GM21423 (cell line): ENCODE measurements at regions not wholly inside any gene's neighbourhood (a gene's known extent, or its start where the extent isn't known, plus 50 kb on each side); places are given as distances from the start of the nearest gene placed in this dataset.

Source experiments
- ATAC-seq: cut with Tn5 transposase; IDR thresholded peaks from one replicate; pipeline ENCODE4 v1.9.1; 2021; ENCODE audit warnings: mild to moderate bottlenecking, moderate library complexity; ENCODE audit not compliant: unreplicated experiment

DNA sequence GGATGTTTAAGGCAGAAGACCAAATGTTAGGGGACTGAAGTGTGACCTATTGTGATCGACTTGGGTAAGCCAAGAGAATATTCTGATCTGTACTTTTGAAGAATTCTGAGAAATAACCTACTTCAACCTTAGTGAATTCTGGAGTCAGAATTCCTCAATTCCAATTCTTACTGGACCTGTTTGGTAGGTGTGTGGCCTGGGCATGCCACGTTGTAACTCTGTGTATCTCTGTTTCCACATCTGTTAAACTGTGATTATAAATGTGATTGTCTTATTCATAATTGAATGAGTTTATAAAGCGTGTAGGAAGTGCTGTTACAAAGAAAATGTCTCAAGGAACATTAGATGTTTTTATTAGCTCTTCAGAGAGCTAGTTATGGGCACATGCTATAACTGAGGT lies 64.5 kb downstream of the TUSC1 start:
- ATAC-seq, result no peak

DNA sequence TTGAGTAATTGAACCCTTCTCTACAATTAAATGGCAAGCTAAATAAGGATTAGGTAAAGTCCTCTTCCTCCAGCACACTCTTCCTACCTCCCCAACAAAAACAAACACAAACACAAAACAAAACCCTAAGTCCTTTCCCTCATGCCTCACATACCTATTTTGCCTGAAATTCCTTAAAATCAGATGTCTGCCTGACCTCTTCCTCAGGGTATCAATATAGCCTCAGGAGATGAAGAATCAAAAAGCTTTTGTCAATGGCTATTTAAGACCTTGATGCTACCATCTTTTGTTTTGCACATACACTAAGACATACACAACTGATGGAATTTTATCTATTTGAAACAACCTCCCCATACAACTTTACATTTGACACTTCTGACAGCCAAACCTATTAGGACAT lies 75.1 kb downstream of the TUSC1 start:
- no peak for ATAC-seq

DNA sequence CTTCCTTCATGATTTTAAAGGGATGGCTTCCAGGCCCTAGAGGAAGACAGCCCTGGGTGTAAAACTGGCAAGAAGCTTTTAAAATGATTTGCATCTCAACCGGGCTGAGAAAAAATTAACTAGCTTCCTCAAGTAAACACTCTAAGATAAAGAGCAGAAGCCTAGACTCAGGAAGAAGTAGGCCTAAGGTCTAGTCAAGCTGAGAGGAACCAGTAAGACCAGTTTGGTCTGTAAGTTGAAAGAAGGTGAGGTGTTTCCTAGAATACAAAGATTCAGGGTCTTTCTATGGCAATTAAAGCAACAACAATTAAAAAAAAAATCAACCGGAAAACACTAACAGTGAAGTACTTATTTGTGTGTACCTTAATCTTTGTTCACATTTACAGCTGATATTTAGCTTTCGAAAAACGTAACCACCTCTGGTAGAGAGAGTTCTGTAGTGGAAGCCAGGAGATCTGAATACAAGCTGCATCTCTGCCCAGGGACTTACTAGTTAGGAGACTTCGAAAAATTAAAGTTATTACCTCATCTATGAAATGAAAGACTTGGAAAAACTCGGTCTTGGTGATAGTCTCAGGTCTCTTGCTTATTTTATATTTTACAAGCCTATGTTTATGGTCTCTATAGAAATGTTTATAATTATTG lies 75.7 kb downstream of the TUSC1 start:
- no peak for ATAC-seq

DNA sequence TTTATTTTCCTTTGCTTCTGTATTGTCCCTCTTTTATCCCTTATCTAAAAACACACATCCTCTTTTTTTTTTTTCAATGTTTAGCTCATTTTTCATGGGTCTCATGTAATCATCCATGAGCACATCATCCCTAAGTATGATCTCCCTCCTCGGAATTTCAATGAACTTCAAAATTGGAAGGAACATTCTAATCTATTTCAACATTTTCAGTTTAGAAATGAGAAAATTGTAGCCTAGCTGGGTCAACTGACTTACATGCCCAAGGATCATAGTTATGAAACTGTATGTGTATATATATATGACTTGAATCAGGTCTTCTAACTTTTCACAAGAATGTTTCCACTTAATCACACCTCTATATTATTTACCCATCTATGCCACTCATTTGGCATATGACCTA lies 77.7 kb downstream of the TUSC1 start:
- ATAC-seq, result no peak

DNA sequence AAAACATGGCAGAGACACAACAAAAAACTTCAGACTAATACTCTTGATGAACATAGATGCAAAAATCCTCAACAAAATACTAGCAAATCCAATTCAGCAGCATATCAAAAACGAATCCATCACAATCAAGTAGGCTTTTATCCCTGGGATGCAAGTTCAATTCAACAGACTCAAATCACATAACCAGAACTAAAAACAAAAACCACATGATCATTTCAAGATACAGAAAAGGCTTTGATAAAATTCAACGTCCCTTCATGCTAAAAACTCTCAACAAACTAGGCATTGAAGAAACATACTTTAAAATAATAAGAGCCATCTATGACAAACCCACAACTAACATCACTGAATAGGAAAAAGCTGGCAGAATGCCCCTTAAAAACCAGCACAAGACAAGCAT lies 93.6 kb downstream of the TUSC1 start:
- no peak for ATAC-seq

DNA sequence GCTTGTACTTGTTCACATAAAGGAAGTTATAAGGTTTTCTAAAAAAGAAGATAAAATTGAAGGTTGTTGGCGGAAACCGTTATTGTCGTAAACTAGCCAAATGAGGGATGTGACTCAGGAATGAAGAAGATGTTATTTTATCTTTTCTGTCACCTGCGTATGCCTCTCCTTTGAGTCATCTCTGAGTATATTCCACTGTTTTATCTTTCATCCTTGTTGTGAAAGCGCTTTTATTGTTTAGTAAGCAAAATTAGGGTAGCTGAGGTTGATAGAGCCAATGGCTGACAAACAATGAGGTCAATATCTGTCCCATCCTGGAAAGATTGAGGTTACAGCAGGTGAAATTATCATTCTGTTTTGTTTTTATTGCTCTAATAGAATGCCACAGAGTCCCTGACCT lies 105.0 kb downstream of the TUSC1 start:
- ATAC-seq, result no peak

DNA sequence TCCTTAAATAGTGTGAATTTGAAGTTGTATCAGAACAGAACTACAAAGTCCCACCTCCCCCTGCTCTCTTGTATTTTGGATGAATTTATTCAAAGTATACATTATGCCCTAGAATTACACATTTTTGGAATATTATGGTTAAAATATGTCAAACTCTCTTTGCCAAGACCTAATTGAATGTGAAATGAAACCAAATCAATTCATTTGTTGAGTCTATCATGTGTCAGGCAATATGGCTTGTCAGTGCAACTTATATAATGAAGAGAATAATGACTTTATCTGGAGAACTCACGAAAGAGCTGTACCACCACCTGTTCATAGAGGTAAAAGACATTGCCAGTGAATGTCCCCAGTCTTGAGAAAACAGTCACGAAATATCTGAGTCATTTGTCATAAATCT lies 106.8 kb downstream of the TUSC1 start:
- no peak for ATAC-seq

DNA sequence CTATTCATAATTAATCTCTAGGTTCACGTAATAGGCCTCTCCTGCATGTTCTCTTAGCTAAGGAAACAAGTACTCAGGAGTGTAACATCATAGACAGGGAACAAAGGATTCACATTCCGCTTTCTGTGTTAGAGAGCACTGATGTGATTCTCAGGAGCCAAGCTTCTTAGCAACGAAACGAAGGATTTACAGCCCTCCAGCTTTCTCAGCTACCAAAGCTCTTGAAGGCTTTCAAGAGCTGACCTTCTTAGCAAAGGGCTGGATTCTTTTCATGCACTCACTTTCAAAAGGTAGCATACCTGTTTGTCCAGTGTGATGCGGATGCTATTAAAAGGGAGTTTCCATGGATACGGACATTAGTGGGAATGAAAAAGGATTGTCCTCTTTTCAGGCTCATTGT lies 107.4 kb downstream of the TUSC1 start:
- no peak for ATAC-seq

DNA sequence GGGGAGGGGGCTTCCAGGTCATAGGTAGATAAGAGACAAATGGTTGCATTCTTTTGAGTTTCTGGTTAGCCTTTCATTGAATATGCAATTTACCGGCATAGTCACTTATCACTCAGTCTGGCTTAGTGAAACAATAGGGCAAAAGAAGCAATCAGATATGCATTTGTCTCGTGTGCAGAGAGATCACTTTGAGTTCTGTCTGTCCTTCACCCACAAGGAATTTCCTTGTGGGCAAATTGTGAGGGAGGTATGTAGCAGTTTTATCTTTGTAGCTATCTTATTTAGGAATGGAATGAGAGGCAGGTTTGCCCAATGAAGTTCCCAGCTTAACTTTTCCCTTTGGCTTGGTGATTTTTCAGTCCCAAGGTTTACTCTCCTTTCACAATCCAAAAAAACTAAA lies 116.1 kb downstream of the TUSC1 start:
- ATAC-seq, result no peak

DNA sequence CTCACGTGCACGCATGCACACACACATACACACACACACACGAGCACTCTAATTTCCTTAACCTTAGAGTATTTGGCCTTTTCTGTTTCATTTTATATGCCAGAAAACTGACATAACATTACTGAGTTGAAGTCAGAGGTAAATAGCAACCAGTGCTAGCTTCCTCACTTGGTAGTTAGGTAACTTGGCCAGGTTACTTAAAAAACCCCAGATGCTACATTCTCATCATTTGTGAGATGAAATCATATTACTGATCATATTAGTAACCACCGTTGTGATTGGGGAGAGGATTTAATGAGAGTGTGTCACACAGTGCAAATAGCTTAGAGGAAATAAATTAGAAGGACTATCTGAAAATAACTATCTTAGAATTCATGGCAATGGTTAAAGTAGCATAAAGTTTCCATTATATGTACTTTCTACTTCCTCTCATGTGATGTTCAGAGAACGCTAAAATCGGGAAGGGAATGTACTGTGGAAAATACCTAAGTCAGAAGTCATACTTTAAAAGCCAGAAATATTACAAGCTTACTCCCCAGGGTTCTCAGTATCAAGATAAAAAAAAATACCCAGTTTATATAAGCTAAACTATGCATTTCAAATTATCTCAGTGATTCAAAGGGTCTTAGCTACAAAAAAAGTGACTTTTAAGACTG lies 120.5 kb downstream of the TUSC1 start:
- ATAC-seq, result no peak

DNA sequence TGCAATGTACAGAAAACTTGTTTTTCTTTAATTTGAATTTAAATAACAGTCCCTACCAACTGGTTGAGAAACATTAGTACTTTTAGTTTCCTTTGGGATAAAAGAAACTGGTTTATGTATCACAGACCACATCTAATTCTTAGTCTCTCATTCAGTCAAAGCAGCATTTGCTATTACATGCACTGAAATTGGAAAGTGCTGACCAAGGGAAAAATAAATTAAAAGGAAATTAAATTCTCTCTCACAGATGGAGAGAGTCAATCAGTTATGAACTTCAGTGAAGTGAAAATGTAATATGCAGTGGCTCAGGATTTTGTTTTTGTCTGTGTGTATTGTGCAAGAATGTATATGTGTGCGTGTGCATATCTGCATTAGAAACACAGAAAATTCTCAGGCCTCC lies 121.7 kb downstream of the TUSC1 start:
- ATAC-seq, result no peak

DNA sequence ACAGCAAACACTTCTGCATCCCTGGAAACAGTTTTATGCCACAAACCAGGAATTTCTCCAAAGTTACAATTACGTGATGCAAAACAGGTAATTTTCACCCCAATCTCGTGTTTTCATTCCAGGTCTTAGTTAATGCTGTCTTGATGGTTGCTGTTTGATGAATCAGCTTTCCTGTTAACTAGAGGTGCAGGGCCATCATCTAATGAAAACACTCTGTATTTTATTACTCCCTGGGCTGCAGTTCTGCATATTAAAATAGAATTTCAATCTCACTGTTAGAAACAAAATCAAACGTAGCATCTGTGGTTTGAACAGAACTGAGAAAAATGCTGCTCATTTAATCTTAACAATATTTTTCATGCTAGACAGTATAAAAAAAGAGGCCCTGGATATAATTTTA lies 129.4 kb downstream of the TUSC1 start:
- no peak for ATAC-seq

DNA sequence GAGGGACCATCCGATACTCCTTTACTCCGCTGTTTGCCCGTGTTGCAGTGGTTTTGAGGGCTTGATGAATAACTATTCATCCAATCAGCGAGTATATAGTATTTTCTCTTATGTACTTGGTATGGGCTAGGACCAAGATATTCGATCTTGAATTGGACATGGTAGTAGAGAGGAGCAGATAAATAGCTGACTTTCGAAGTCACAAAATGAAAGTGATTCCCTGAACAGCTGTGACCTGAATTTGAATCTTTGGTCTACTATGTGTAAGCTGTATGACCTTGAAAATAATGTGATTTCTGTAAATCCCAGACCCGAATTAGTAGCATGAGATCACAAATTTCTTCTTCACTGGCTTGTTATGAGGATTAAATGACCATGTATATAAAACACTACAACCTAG lies 134.4 kb downstream of the TUSC1 start:
- ATAC-seq, result no peak

DNA sequence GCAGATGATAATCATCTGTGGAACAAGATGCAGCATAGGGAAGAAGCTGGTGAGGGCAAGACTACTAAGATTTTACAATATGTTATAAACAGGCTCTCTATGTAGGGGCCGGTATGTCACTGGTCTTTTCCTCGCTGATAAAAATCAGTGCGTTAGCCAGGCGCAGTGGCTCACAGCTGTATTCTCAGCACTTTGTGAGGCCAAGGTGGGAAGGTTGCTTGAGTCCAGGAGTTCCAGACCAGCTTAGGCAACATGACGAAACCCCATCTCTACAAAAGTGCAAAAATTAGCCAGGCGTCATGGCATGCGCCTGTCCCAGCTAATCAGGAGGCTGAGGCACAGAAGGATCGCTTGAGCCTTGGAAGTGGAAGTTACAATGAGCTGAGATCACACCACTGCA lies 135.9 kb downstream of the TUSC1 start:
- ATAC-seq, result no peak

DNA sequence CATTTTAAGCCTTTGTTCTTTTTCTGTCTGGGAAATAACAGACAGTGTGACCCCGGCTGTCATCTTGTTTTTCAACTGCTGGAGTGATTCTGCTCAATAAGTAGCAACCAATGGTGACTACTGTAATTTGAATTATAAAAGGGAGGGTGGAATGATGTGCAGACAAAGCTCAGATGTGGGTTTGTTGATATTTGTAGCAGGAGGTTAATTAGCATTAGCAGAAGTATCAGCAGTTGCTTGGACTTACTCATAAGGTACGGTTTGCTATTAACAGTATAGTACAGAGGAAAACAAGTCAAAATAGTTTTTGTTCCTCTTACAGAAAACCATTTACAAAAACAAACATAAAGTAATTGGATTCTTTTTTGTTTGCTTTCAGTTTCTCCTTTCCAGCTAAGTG lies 140.4 kb downstream of the TUSC1 start:
- ATAC-seq, result no peak

DNA sequence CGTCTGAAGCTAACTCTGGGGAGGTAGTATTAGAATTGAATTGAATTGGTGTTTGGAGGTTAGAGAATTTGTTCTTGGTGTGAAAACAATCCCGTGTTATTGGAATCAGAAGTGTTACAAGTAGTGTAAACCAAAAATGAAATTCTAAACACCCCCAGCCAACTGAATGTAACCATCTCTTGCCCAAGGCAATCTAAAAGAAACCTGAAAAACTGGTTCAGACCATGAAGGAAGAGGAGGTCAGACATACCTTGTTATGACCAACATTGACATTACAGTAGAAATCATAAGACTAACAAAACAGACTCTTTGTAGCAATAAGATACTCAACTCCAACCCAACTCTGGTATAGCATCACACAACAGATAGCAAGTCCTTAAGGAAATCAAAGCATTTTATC lies 159.0 kb downstream of the TUSC1 start:
- no peak for ATAC-seq

DNA sequence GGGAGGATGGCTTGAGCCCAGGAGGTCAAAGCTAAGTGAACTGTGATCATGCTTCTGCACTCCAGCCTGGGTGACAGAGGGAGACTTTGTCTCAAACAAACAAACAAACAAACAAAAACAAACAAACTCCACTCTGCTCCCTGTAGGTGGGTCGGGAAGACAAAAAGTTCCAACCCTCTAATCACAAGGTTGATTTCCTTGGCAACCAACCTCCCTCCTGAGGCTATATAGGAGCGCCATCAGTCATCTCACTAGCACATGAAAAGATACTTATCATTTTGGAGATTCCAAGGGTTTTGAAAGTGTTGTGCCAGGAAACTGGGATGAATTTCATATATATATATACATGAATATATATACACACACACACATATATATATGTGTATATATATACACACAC lies 160.5 kb downstream of the TUSC1 start:
- no peak for ATAC-seq

DNA sequence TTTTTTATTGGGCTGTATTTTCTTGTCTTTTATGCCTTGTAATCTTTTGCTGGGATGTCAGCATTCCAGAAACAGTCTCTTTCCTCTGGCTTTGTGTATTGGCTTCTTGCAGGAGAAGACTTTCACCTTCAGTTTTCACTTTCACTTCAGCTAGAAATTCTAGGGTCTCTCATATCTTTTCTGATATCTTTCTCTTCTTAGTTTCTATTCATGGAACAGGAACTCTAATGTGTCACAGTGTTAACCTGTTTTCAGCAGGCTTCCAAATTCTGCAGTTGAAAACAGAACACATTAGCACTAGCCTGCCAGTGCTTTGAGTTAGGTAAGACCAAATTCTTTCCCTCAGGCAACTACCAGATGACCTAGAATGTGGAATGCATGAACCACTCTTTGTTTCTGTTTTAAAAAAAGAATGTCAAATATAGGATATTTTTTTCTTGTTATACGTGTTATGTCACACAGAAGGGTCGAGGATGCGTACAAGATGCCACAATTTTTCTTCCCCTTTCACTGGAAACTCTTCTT lies 164.7 kb downstream of the TUSC1 start:
- no peak for ATAC-seq

DNA sequence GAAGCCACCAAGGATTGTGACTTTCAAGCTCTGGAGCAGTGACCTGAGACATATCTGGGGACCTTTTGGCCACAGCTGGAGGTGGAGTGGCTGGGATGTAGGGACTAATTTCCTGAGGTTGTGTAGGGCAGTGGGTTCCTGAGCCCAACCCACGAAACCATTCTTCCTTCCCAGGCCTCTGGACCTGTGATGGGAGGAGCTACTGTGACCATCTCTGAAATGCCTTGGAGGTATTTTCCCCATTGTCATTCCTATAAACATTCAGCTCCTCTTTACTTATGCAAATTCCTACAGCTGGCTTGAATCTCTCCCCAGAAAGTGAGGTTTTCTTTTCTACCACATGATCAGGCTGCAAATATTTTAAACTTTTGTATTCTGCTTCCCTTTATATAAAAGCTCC lies 172.6 kb downstream of the TUSC1 start:
- no peak for ATAC-seq

DNA sequence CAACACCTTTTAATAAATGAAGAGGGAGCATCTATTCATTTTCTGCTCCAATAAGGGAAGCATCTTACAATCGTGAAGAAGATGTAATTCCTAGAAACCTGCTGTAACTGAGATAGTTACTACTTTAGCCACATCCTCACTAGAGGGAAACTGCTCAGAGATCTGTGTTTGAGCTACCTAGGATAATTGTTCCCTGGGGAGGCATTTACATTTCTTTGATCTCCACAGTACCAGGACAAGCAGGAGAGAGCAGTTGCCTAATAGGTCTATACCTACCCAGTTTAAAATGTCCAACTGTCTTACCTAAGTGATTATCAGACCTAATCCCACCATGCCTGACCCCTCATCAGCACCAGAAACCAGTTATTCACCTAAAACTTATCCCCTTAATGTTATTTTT lies 196.9 kb downstream of the TUSC1 start:
- no peak for ATAC-seq

DNA sequence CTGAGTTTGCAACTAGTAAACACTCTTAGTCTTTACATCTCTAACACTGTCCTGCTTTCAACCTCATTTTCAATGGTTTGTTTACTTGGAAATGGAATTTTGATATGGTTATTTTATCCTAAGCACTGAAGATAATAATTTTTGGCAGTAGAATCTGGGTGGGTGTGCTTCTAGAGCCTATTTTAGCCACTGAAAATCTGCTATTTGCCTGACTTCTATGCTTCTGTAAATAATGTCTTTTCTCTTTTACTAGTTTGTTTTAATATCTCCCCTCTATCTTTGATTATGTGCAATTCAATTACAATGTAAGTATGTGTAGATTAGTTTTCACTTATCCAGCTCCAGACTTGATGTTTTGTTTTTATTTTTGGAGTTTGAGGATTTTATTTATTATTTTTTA lies 197.5 kb downstream of the TUSC1 start:
- no peak for ATAC-seq

DNA sequence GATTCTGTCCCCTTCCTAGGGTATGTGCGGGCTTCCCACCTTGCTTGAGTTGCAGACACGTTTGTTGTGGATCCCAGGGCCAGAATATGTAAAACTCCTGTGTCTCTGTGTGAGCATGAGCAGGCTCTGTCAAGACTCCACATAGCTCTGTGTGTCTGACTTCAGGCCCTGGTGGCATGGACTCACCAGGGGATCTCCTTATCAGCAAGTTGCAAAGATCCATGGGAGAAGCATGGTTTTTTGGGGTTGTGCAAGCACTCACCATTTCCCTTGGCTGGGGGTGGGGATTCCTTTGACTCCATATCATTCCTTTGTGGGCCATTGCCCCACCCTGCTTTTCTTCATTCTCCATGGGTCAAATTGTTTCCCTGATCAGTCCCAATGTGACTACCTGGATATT lies 205.6 kb downstream of the TUSC1 start:
- ATAC-seq, result no peak

DNA sequence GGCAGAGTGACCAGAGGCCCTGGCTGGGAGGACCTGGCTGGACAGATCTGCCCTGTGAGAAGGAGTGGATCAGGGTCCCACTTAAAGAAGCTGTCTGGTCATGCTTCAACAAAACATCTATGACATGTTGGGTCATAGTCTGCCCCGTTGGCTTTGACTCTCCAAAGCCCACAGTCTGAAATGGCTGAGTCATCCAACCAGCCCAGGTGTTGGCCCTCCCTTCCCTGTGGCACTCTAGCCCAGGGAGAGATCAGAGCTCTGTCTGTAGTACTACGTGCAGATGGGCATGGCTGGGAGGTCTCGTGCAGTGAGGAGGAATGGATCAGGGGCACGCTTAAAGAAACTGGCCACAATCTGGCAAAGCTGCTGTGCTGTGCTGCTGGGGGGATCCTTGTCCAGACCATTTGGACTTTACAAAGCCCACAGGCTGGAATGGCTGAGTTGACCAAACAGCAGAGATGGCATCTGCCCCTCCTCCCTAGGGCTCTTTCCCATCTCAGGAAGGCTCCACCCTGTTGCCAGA lies 206.1 kb downstream of the TUSC1 start:
- no peak for ATAC-seq
